Panc1 (cell line): ENCODE measurements at regions not wholly inside any gene's neighbourhood (a gene's known extent, or its start where the extent isn't known, plus 50 kb on each side); places are given as distances from the start of the nearest gene placed in this dataset.

ENCODE experiments used
- ATAC-seq: fragments of 200-7000 bp; cut with Tn5 transposase; 2 replicates; pipeline ENCODE4 v1.9.1; 2020; ENCODE audit warnings: mild to moderate bottlenecking, moderate library complexity
- BruUV-seq: library from RNA; stranded (reverse); fragments of 400-500 nt; replicated peaks from 2 replicates; lab custom pipeline; 2021; lab: Mats Ljungman, UMichigan
- CTCF ChIA-PET: fragments of 300-600 bp; sonication (Branson Sonifier 250); formaldehyde crosslinking; loops from one replicate; lab custom pipeline; 2022; ENCODE audit warnings: antibody characterized with exemption; lab: Charles Lee
- POLR2A ChIA-PET: fragments of 300-600 bp; sonication (Branson Sonifier 250); formaldehyde crosslinking; loops from one replicate; lab custom pipeline; 2022; ENCODE audit warnings: antibody characterized with exemption; lab: Charles Lee
- DNase-seq: peaks from one replicate; pipeline ENCODE4 v3.0.0-alpha.2; 2010; ENCODE audit warnings: low read depth, low spot score
- H3K27ac ChIP-seq: 2 replicates; pipeline ENCODE4 v1.5.1; 2011; ENCODE audit warnings: mild to moderate bottlenecking, low read length, inconsistent platforms
- H3K27me3 ChIP-seq: fragments of 200-500 bp; sonication (Bioruptor generic); 2 replicates; pipeline ENCODE4 v1.6.0; 2014; ENCODE audit warnings: low read length, inconsistent platforms; ENCODE audit not compliant: control insufficient read depth, insufficient read depth
- H3K36me3 ChIP-seq: fragments of 200-500 bp; sonication (Bioruptor generic); 2 replicates; pipeline ENCODE4 v1.5.1; 2014; ENCODE audit warnings: inconsistent platforms, mild to moderate bottlenecking, low read length, moderate library complexity; ENCODE audit not compliant: control insufficient read depth, insufficient read depth
- H3K4me1 ChIP-seq: 2 replicates; pipeline ENCODE4 v1.5.1; 2011; ENCODE audit warnings: inconsistent platforms, mild to moderate bottlenecking, low read length, moderate library complexity; ENCODE audit not compliant: control insufficient read depth, insufficient read depth
- H3K4me3 ChIP-seq, 2 experiments: 2 replicates each; pipeline ENCODE4 v1.5.1; 2011 to 2012; ENCODE audit warnings: low read depth in 2 of 2, low read length in 2 of 2, mild to moderate bottlenecking in 2 of 2, inconsistent platforms in 1 of 2, moderate library complexity in 1 of 2
- H3K9me3 ChIP-seq: fragments of 200-500 bp; sonication (Bioruptor generic); 2 replicates; pipeline ENCODE4 v1.5.1; 2014; ENCODE audit warnings: low read depth, mild to moderate bottlenecking, inconsistent platforms, low read length, moderate library complexity; ENCODE audit not compliant: control insufficient read depth, insufficient read depth
- POLR2AphosphoS5 ChIP-seq: IDR thresholded peaks from 2 replicates; pipeline ENCODE4 v1.6.1; 2012; ENCODE audit warnings: mild to moderate bottlenecking, low read depth, low read length, moderate library complexity
- SIN3A ChIP-seq: IDR thresholded peaks from 2 replicates; pipeline ENCODE4 v1.6.1; 2012; ENCODE audit warnings: low read depth, mild to moderate bottlenecking, low read length, moderate library complexity, borderline replicate concordance; ENCODE audit not compliant: insufficient read depth
- TCF7L2 ChIP-seq: IDR thresholded peaks from 2 replicates; pipeline ENCODE4 v1.6.1; 2011; ENCODE audit warnings: mild to moderate bottlenecking, low read depth, low read length, inconsistent platforms
- in situ Hi-C: cut with HindIII; loops from 2 replicates; pipeline ENCODE4 v1.10.0; 2016; ENCODE audit warnings: low sequenced_read_pairs, low pct_unique_long_range_greater_than_20kb
- intact Hi-C: fragments of 100-400 bp; cut with micrococcal nuclease; formaldehyde crosslinking; loops from one replicate; pipeline ENCODE4 v1.10.0; 2022; ENCODE audit not compliant: unreplicated experiment
- TF ChIP-seq, protein P1 (sequence below): fragments of 450-650 bp; IDR thresholded peaks from 2 replicates; pipeline ENCODE4 v1.5.1; 2017; ENCODE audit warnings: mild to moderate bottlenecking
- TF ChIP-seq, protein P2 (sequence below), 2 experiments: IDR thresholded peaks; 2 replicates each; pipeline ENCODE4 v1.6.1; 2011 to 2012; ENCODE audit warnings: low read depth in 2 of 2, control low read depth in 1 of 2, low read length in 1 of 2, mild to moderate bottlenecking in 1 of 2, moderate library complexity in 1 of 2; ENCODE audit not compliant: insufficient read depth in 1 of 2

DNA sequence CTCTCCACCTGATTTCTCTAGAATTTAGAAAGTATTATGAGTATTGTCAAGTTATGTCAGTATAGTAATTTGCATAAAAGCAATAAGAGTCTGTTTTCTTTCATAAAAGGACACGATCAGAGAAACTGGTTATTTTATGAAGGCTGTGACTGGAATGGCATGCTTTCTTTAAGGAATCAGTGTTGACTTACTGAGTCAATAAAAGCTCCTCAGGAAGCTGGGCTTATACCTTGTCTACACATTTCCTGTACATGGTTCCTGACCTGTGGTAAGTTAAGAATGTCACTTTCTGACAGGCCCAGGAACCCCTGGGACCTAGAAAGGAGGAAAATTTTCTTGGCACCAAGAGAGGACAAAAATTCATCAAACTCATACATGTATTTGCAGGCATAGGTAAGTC lies 1224.0 kb upstream of the ADGRB3 start:
- intact Hi-C loops (no loop called here), in situ Hi-C loops (no loop called here)
- ATAC-seq: no peak
- CTCF ChIA-PET: no interaction called here
- no TSS peak for BruUV-seq
- Histone ChIP-seq H3K27me3 (no peaks in the 10 kb centered on the region), H3K4me1 (no peaks in the 10 kb centered on the region), H3K9me3 (no peaks in the 10 kb centered on the region), H3K27ac (no peak overlapping the region), H3K4me3 (no peak overlapping the region), H3K36me3 (no peaks in the 10 kb centered on the region)
- POLR2A ChIA-PET: no interaction called here
- TF ChIP-seq, protein P1, sequence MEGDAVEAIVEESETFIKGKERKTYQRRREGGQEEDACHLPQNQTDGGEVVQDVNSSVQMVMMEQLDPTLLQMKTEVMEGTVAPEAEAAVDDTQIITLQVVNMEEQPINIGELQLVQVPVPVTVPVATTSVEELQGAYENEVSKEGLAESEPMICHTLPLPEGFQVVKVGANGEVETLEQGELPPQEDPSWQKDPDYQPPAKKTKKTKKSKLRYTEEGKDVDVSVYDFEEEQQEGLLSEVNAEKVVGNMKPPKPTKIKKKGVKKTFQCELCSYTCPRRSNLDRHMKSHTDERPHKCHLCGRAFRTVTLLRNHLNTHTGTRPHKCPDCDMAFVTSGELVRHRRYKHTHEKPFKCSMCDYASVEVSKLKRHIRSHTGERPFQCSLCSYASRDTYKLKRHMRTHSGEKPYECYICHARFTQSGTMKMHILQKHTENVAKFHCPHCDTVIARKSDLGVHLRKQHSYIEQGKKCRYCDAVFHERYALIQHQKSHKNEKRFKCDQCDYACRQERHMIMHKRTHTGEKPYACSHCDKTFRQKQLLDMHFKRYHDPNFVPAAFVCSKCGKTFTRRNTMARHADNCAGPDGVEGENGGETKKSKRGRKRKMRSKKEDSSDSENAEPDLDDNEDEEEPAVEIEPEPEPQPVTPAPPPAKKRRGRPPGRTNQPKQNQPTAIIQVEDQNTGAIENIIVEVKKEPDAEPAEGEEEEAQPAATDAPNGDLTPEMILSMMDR: no peak
- 0 out of 2 replicates have a peak, but pooled peaks have one; percentile 33 for TF ChIP-seq TCF7L2
- DNase-seq: peak; percentile 17

DNA sequence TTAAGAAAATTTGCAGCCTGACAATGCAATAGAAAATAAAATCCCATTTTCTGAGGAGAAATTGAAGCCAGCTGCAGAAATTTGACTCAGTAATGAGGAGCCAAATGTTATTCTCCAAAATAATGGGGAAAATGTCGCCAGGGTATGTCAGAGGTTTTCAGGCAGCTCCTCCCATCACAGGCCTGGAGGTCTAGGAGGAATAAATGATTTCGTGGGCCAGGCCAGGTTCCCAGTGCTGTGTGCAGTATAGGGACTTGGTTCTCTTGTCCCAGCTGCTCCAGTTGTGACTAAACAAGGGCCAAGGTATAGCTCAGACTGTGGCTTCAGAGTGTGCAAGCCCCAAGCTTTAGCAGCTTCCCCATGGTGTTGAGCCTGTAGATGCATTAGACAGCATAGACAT lies 1240.8 kb upstream of the ADGRB3 start:
- ATAC-seq (no peak), DNase-seq (no peak)
- Histone ChIP-seq H3K27ac (no peak overlapping the region), H3K36me3 (no peaks in the 10 kb centered on the region), H3K9me3 (0 out of 2 replicates have a peak, but pooled peaks cover 8% of the 10 kb centered on the region), H3K4me1 (no peaks in the 10 kb centered on the region), H3K27me3 (no peaks in the 10 kb centered on the region), H3K4me3 (no peak overlapping the region)
- ChIA-PET CTCF (no interaction called here), POLR2A (interaction anchor here (0.6 kb wide), 1 partner anchor 256 kb away, joined by 3 read pairs; no protein-coding TSS in a partner anchor)
- BruUV-seq: no TSS peak
- TF ChIP-seq POLR2AphosphoS5 (no peak), TCF7L2 (no peak), SIN3A (no peak)
- TF ChIP-seq, protein P2, sequence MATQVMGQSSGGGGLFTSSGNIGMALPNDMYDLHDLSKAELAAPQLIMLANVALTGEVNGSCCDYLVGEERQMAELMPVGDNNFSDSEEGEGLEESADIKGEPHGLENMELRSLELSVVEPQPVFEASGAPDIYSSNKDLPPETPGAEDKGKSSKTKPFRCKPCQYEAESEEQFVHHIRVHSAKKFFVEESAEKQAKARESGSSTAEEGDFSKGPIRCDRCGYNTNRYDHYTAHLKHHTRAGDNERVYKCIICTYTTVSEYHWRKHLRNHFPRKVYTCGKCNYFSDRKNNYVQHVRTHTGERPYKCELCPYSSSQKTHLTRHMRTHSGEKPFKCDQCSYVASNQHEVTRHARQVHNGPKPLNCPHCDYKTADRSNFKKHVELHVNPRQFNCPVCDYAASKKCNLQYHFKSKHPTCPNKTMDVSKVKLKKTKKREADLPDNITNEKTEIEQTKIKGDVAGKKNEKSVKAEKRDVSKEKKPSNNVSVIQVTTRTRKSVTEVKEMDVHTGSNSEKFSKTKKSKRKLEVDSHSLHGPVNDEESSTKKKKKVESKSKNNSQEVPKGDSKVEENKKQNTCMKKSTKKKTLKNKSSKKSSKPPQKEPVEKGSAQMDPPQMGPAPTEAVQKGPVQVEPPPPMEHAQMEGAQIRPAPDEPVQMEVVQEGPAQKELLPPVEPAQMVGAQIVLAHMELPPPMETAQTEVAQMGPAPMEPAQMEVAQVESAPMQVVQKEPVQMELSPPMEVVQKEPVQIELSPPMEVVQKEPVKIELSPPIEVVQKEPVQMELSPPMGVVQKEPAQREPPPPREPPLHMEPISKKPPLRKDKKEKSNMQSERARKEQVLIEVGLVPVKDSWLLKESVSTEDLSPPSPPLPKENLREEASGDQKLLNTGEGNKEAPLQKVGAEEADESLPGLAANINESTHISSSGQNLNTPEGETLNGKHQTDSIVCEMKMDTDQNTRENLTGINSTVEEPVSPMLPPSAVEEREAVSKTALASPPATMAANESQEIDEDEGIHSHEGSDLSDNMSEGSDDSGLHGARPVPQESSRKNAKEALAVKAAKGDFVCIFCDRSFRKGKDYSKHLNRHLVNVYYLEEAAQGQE (IDR thresholded peaks at IDR 0.05; ENCODE audit: insufficient read depth in 1 of 2, low read depth in 2 of 2, low read length in 1 of 2): no peak
- TF ChIP-seq, protein P1: no peak
- in situ Hi-C loops (no loop called here), intact Hi-C loops (no loop called here)
